SU-DHL-6 (cell line): ENCODE measurements at regions not wholly inside any gene's neighbourhood (a gene's known extent, or its start where the extent isn't known, plus 50 kb on each side); places are given as distances from the start of the nearest gene placed in this dataset.

Source experiments
- H2AFZ ChIP-seq: fragments of 200-600 bp; sonication (generic); 2 replicates; pipeline ENCODE4 v1.6.1; 2014; ENCODE audit warnings: low read depth, mild to moderate bottlenecking, moderate library complexity, mixed read lengths, antibody characterized with exemption, low read length; ENCODE audit not compliant: severe bottlenecking
- H3F3A ChIP-seq: fragments of 200-600 bp; shearing (Covaris generic); 2 replicates; pipeline ENCODE4 v1.6.0; 2016; ENCODE audit warnings: antibody characterized with exemption, mild to moderate bottlenecking; ENCODE audit not compliant: insufficient read depth
- H3K27ac ChIP-seq: fragments of 200-600 bp; sonication (generic); 2 replicates; pipeline ENCODE4 v1.5.1; 2016; ENCODE audit warnings: low read depth, mild to moderate bottlenecking, low read length, moderate library complexity, mixed read lengths
- H3K27me3 ChIP-seq: fragments of 200-600 bp; sonication (generic), shearing (Covaris generic); 2 replicates; pipeline ENCODE4 v1.6.0; 2014; ENCODE audit warnings: mild to moderate bottlenecking, low read length
- H3K36me3 ChIP-seq: fragments of 200-600 bp; sonication (generic); 2 replicates; pipeline ENCODE4 v1.6.1; 2014; ENCODE audit warnings: mild to moderate bottlenecking, low read length, mixed read lengths
- H3K4me2 ChIP-seq: fragments of 300-600, 200-600 bp; shearing (Covaris generic), sonication (generic); 2 replicates; pipeline ENCODE4 v1.6.0; 2014; ENCODE audit warnings: low read length, low read depth, mild to moderate bottlenecking; ENCODE audit not compliant: poor library complexity, severe bottlenecking
- H3K4me3 ChIP-seq: fragments of 200-600 bp; sonication (generic); 2 replicates; pipeline ENCODE4 v1.5.1; 2014; ENCODE audit warnings: antibody characterized with exemption, low read length, mild to moderate bottlenecking, mixed read lengths; ENCODE audit not compliant: insufficient read depth, poor library complexity, severe bottlenecking
- H3K79me2 ChIP-seq: fragments of 200-600 bp; sonication (generic); 2 replicates; pipeline ENCODE4 v1.6.1; 2014; ENCODE audit warnings: mild to moderate bottlenecking, low read length, moderate library complexity; ENCODE audit not compliant: insufficient read depth
- H3K9ac ChIP-seq: fragments of 200-600 bp; sonication (generic); 2 replicates; pipeline ENCODE4 v1.7.0; 2014; ENCODE audit warnings: mild to moderate bottlenecking, low read length
- H3K9me2 ChIP-seq: fragments of 200-600 bp; sonication (generic); replicated peaks from 2 replicates; pipeline ENCODE4 v1.6.1; 2014; ENCODE audit warnings: low read length; ENCODE audit not compliant: insufficient read depth
- H3K9me3 ChIP-seq: fragments of 200-600 bp; sonication (generic); 2 replicates; pipeline ENCODE4 v1.6.1; 2014; ENCODE audit warnings: low read length, mixed read lengths; ENCODE audit not compliant: insufficient read depth
- H4K20me1 ChIP-seq: fragments of 200-600 bp; sonication (generic); 2 replicates; pipeline ENCODE4 v1.6.1; 2014; ENCODE audit warnings: low read depth, mild to moderate bottlenecking, antibody characterized with exemption, low read length, moderate library complexity, mixed read lengths
- CTCF ChIP-seq: fragments of 200-600 bp; sonication (generic); IDR thresholded peaks from one replicate; pipeline ENCODE4 v1.5.1; 2017; ENCODE audit warnings: antibody characterized with exemption, mild to moderate bottlenecking, low read length, moderate library complexity; ENCODE audit not compliant: insufficient read depth, poor library complexity, severe bottlenecking
- EZH2phosphoT487 ChIP-seq: fragments of 200-600 bp; sonication (generic), shearing (Covaris generic); conservative IDR thresholded peaks from 2 replicates; pipeline ENCODE4 v1.6.1; 2018; ENCODE audit warnings: mild to moderate bottlenecking, antibody characterized with exemption, low read length, moderate library complexity, mixed read lengths

GRCh38 chr2:209367075-209367747 is 56.6 kb upstream of the MAP2 start:
- Histone ChIP-seq H3K4me3 (no peak overlapping the region), H3K9me2 (no peaks in the 10 kb centered on the region), H3F3A (no peaks in the 10 kb centered on the region), H3K4me2 (no peak overlapping the region), H3K27ac (no peak overlapping the region), H3K79me2 (no peaks in the 10 kb centered on the region), H3K9ac (no peak overlapping the region), H4K20me1 (no peaks in the 10 kb centered on the region), H2AFZ (no peak overlapping the region), H3K36me3 (no peaks in the 10 kb centered on the region), H3K27me3 (no peaks in the 10 kb centered on the region), H3K9me3 (no peaks in the 10 kb centered on the region)
- TF ChIP-seq EZH2phosphoT487 (no peak), CTCF (no peak)

- TF ChIP-seq EZH2phosphoT487 (no peak), CTCF (no peak)
- H4K20me1 ChIP-seq = no peaks in the 10 kb centered on the region
- no peak overlapping the region for H2AFZ ChIP-seq
These were observed 55.4 kb upstream of the MAP2 start for GRCh38 chr2:209368406-209368805.

DNA sequence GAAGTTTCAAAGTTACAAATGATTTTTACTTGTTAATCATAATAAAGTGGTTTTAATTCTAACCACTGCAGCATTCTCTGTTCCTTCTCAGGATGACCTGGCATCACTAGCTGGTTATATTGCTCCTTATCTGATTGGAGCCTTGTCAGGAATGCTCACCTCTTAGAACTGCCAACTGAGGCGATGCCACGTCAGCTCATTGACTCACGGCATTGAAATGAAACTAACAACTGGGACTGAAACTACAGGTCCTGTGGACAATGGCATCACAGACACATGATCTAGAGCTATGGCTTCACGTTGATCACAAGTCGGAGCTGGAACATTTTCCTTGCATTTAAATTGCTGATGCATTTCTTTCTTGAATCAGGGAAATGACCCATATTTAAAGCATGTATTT is 54.9 kb upstream of the MAP2 start:
- Histone ChIP-seq H3K79me2 (no peaks in the 10 kb centered on the region), H2AFZ (no peak overlapping the region)

More at GRCh38 chr2:209368406-209368805, 55.4 kb upstream of the MAP2 start:
- Histone ChIP-seq H3F3A (no peaks in the 10 kb centered on the region), H3K4me2 (no peak overlapping the region), H3K27me3 (no peaks in the 10 kb centered on the region), H3K4me3 (no peak overlapping the region), H3K27ac (no peak overlapping the region), H3K36me3 (no peaks in the 10 kb centered on the region), H3K9me2 (no peaks in the 10 kb centered on the region), H3K79me2 (no peaks in the 10 kb centered on the region), H3K9ac (no peak overlapping the region), H3K9me3 (no peaks in the 10 kb centered on the region)

More for the DNA sequence above, 54.9 kb upstream of the MAP2 start:
- H3K4me2 ChIP-seq = no peak overlapping the region
- no peak for TF ChIP-seq EZH2phosphoT487
- TF ChIP-seq CTCF = no peak
- H3K27ac ChIP-seq = no peak overlapping the region
- no peaks in the 10 kb centered on the region for H3K36me3 ChIP-seq
- no peak overlapping the region for H3K9ac ChIP-seq
- H4K20me1 ChIP-seq = no peaks in the 10 kb centered on the region
- no peaks in the 10 kb centered on the region for H3F3A ChIP-seq
- no peak overlapping the region for H3K4me3 ChIP-seq
- no peaks in the 10 kb centered on the region for H3K27me3 ChIP-seq
- no peaks in the 10 kb centered on the region for H3K9me2 ChIP-seq
- no peaks in the 10 kb centered on the region for H3K9me3 ChIP-seq
